SKM-1 treated with dmso at 0.1 percent for 144 hours (cell line): ENCODE measurements at regions not wholly inside any gene's neighbourhood (a gene's known extent, or its start where the extent isn't known, plus 50 kb on each side); places are given as distances from the start of the nearest gene placed in this dataset.
A peak's percentile ranks its signal among the peaks of the same experiment; 100 is the strongest.
"Not testable (repeated sequence)": the region's sequence is repeated elsewhere in the genome, so short reads cannot be mapped to it uniquely, and the experiment has no call there.

ENCODE experiments used
- DNase-seq: peaks from one replicate; lab custom pipeline; 2025; ENCODE audit not compliant: unreplicated experiment; lab: John Stamatoyannopoulos, UW

- DNase-seq = no peak
These were observed 229.4 kb downstream of the MID1IP1 start for GRCh38 chrX:39030636-39031035.

- DNase-seq = no peak
These were observed 238.6 kb downstream of the MID1IP1 start for GRCh38 chrX:39039890-39040289.

GRCh38 chrX:39043838-39044550 lies 242.7 kb downstream of the MID1IP1 start:
- no peak for DNase-seq

- no peak for DNase-seq
These were observed 245.9 kb downstream of the MID1IP1 start for GRCh38 chrX:39047174-39047573.

DNA sequence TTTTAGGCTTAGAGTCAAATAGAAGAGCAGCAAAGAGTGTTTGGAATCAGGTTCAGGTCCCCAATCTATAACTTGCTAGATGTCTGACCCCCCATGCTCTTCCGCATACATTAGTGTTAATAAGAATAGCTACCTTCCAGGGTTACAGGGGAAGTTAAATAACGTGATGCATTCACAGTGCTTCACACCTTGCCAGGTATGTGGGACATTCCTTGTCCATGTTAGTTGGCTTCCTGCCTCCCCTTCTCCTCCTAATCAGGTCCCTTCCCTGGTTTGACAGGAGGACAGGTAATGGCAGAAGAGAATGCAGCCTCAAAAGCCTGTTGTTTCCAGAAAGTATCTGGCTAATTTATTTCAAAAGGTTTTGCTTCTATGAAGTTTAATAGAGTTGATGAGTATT lies 248.7 kb downstream of the MID1IP1 start:
- DNase-seq = no peak

DNA sequence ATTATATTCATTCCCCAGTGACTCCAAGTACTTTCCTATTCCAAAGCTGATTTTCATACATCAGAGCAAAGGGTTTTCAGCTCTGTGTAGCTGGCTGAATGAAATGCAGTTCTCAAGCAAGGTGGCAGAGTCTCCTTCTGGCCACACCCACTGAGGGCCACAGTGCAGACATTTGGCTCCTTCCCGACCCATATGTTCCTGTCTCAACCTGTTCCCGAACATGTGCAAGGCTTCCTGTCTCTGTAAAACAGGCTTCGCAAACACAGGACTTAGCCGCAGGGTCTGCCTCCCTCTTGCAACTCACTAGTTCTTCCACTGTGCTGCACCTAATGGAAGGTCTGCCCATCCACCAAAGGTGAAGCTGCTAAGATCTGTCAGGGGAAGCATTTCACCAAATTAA lies 249.2 kb downstream of the MID1IP1 start:
- no peak for DNase-seq

- DNase-seq = no peak
These were observed 251.5 kb downstream of the MID1IP1 start for GRCh38 chrX:39052751-39053150.

GRCh38 chrX:39058724-39059123 lies 257.5 kb downstream of the MID1IP1 start:
- DNase-seq = no peak

DNA sequence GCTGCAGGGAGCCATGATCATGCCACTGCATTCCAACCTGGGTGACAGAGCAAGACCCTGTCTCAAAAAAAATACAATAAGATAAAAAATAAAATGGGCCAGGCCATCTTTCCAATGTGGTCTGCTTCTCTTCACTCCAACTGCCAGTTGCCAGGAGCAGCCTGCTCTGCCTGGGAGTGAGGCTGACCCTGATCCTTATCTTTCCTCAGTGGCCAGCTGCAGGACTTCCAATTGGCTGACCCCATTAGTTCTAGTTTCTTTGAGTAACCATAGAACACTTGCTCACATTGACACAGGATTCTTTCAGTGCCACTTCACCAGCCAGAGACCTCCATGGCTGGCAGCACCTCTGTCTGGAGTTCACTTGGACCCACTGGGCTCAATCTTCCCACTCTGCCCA lies 258.6 kb downstream of the MID1IP1 start:
- DNase-seq = no peak

DNA sequence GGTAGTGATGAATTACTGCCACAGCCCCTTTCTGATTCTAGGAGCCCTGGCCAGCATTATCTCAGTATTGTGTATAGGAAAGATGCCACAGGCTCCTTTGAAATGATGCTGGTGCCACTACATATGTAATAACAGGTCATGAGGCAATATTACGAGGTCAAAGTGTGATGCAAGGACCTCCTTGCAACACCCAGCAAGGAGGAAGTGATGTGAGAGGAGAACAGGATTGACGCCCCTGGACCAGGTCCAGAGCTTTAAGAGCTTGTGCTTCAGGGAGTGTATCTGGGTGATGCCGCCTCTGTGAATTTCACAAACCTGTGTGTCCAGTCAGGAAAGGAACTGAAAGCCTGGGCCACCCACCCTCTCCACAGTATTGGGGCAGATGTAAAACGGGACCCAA lies 261.8 kb downstream of the MID1IP1 start:
- peak; percentile 72 for DNase-seq

DNA sequence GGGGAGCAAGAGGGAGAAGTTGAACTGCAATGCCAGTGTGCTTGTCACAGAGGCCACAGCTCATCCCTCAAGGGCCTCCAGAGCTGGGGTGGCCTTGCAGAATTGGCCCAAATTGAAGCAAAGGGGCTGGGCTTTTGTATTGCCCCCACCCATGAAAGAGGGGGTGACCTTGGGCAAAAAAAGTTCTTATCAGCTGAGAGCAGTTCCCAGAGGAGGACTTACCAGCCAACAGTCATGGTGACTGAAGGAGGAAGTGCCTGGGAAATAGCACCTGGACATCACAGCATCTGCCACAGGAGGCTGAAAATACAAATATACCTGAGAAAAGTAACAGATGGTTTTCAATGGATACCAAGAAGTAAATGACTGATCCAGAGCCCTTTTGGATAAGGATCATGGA lies 262.4 kb downstream of the MID1IP1 start:
- no peak for DNase-seq

DNA sequence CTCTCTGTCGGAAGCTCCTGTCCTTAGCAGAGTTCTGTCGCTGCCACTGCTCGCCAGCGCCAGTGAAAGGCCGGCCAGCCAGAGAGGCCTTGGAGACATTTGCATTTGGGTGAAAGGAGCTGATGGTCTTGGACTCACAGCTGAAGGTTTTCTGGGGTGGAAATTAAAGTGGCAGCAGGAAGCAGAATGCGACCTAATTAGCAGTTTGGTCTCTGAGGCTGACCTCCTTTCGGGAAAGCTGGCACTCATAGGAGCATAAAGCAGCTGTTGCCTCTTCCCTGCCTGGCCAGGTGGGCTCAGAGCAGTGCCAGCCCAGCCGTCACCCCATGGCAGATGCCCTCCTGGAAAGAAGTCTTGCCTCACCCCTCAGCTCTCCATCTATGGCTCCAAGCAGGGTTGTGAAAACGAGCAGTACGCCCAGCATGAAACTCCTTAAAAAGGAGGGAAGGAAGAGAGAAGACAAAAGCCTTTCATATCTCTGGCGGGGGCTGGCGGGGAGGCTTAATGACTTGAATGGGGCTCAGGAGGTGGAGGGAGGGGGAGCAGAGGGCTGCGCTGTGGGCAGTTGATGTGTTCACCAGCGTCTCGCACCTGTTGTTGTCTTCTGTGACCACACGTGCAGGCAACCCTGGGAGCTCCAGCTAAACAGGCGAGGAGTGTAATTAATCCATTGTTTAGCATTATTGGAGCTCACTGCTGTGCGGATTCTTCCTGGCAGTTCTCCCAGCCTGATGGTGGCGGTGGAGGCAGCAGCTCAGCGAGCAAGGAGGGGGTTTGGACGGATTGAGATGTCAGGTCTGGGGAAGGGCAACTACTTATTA lies 264.0 kb downstream of the MID1IP1 start:
- DNase-seq = no peak

GRCh38 chrX:39067866-39068265 lies 266.6 kb downstream of the MID1IP1 start:
- no peak for DNase-seq

DNA sequence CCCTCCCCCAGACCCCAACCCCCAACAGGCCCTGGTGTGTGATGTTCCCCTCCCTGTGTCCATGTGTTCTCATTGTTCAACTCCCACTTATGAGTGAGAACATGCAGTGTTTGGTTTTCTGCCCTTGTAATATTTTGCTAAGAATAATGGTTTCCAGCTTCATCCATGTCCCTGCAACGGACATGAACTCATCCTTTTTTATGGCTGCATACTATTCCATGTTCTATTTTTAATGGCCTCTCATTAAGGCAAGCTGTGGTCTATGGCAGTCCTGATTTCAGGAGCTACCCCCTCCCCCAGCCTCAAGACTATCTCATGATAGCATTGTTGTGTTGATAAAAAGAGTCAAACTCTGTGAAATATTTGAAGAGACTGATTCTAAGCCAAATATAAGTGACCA lies 267.4 kb downstream of the MID1IP1 start:
- not testable (repeated sequence) for DNase-seq

DNA sequence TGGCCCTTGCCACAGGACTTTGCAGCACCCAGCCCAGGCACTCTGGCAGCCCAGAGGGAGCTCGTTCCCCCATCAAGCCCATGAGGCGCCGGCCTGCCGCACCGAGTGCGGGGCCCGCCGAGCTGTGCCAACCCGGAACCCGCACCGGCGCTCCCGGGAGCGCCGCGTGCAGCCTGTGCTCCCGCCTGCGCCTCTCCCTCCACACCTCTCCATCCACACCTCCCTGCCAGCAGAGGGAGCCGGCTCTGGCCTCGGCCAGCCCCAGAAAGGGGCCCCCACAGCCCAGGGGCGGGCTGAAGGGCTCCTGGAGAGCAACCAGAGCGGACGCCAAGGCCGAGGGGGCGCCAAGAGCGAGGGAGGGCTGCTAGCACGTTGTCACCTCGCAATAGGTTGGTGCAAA lies 268.8 kb downstream of the MID1IP1 start:
- no peak for DNase-seq

- no peak for DNase-seq
These were observed 271.9 kb downstream of the MID1IP1 start for GRCh38 chrX:39073131-39073530.

DNA sequence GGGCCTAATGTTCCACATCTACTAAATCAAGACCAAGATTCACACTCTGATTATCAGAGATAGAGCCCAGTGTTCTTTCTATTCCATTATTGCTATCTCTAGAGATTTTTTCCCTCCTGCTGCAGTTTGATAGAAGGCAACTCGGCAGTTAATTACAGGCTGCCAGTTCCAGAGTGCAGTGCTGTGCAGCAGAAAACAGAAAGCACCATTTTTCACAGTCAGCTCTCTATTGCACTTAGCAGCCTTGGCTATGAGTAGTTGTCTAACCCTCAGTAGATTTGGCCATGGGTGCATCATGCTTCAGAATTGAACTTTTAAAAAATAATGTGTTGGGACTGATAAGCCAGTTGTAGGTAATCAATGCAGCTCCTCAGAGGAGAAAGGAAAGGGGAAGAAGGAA lies 295.3 kb downstream of the MID1IP1 start:
- DNase-seq = no peak

DNA sequence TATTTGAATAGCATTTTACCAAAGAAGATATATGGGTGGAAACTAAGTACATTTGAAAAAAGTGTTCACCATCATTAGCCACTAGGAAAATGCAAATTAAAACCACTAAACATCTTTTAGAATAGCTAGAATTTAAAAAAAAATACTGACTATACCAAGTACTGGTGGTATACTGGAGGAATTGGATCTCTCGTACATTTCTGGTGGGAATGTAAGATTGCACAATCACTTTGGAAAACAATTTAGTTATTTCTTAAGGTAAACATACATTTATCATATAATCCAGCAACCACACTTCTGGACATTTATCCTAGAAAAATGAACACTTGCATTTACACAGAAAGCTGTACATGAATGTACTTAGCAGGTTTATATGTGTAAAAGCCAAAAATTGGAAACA lies 303.5 kb downstream of the MID1IP1 start:
- no peak for DNase-seq

DNA sequence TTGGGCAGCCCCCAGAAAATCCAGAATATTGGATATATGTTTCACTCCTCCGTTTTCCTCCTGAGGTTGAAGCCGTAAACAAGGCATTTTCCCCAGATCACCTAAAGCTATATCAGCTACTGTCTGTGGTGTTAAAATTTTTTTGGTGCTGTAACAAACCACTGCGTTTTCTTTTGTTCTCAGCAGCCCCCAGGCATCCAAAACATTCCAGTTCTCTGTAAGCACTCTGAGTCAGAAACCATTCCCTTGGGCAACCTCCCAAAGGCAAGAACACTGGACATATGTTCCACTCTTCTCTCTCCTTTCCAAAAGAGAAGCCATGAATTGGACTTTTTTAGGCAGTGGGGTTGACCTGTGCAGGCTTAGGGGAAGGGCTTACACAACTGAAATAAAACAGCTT lies 310.9 kb downstream of the MID1IP1 start:
- DNase-seq = no peak

DNA sequence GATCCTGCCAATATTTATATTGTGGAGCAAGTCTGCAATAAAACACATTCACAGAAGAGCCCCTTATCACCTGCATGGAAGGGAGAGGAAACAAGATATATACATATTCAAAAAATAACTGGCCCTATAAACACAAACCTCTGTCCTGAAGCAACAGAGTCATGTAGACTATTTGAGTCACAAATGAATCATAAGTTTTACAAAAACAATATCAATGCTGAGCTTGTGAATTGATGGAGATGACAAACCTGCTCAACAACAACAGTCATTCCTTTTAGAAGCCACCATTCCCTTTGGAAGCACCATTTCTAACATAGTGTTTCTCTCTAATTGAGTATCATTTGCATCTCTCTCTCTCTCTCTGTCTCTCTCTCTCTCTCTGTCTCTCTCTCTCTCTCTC lies 313.9 kb downstream of the MID1IP1 start:
- DNase-seq = no peak

DNA sequence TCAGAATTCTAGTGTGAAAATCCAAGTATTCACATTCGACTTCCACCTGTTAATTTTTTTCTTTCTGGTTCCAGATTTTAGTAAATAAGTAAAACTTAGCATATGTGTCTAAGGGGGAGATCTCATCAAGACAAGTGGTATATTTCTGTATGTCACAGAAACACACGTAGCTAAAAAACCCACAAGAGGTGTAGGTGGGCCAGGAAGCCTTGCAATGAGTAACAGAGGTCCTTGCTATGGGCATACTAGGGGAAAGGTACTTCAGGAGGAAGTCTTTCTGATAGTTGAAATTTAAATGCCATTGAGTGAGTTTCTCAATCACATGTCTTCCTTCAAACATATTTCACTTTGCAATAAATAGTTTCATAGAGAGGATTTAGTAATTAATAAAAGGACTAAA lies 315.8 kb downstream of the MID1IP1 start:
- DNase-seq = no peak

DNA sequence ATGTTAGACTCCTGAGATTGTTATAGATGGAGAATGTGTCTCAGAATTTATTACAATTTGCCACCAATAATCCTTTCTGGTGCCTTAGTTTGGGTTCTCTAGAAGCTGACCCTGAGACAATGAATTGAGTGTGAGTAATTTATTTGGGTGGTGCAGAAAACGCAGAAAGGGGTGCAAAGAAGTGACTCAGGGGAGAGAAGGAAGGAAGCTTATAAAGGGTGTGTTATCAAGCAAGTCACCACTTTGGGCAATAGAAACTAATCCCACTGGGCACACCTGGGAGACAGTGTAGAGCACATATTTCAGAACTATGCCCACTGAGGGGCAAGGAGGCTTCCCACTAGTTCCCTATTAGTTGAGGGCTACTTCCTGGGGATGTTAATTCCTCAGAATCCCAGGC lies 320.6 kb downstream of the MID1IP1 start:
- no peak for DNase-seq

- DNase-seq = no peak
These were observed 324.6 kb downstream of the MID1IP1 start for GRCh38 chrX:39125834-39126233.
